NCI-H2227 treated with DMSO at 0.1 percent for 48 hours (cell line): ENCODE measurements at regions not wholly inside any gene's neighbourhood (a gene's known extent, or its start where the extent isn't known, plus 50 kb on each side); places are given as distances from the start of the nearest gene placed in this dataset.

ENCODE experiments used
- DNase-seq: peaks from one replicate; lab custom pipeline; 2025; lab: John Stamatoyannopoulos, UW

DNA sequence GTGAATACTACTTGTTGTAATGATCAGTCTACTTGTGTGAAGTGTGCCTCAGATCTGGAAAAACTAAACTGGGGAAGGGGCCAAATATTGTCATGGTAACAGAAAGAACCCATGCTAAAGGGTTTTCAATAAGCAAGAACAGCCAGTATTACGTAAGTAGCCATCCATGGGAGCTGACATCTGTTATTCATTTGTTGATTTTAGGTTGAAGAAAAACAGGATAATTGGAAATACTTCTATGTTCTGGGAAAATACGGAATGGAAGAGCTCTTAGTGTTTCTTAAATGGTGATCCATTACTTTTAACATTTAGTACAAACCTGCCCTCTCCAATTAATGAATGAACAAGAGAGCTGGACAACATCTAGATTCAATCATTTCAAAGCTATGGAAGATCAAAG is 485.8 kb downstream of the NTRK2 start:
- no peak for DNase-seq

- DNase-seq = no peak
Observed at GRCh38 chr9:85151741-85152140, 482.2 kb downstream of the NTRK2 start.

- DNase-seq = no peak
Observed at GRCh38 chr9:85151162-85151561, 481.6 kb downstream of the NTRK2 start.

- no peak for DNase-seq
Observed at GRCh38 chr9:85147046-85147640, 477.6 kb downstream of the NTRK2 start.

DNA sequence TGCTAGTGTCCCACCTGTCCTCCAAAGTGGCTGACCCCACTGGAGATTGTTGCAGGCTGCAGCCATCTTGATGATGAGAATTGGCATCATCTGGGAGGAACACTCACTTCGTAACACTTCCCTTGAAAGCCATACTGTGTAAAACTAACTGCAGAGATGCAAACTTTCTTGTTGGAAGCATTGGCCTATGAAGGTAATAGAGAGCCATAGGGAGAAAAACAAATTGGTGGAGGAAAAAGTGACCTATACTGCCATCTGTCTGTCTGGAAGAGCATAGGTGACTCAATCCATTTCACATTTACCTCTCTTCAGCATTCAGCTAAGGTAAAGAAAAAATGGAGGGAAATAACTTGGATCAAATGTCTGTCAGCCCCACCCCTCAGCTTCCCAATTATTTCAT is 473.4 kb downstream of the NTRK2 start:
- no peak for DNase-seq

GRCh38 chr9:85142496-85142911 is 473.0 kb downstream of the NTRK2 start:
- no peak for DNase-seq

GRCh38 chr9:85137696-85138095 is 468.2 kb downstream of the NTRK2 start:
- DNase-seq = no peak

- no peak for DNase-seq
Observed at GRCh38 chr9:85136987-85137386, 467.5 kb downstream of the NTRK2 start.

DNA sequence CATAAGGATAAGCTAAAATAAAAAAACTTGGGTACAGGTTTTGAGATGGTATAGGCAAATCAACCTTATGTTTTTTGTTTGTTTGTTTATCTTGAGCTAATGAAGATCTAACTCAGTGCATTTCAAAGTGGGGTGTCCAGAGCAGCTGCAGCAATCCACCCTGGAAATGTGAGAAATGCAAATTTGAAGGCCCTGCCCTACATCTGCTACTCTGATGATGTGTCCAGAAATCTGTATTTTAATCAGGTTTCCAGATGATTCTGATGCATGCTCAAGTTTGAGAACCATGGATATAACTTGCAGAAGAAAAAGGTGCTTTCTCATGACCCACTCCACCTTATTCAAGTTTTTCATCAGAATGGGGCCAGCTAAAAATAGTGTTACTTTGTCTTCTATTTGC is 467.0 kb downstream of the NTRK2 start:
- DNase-seq = no peak

- no peak for DNase-seq
Observed at GRCh38 chr9:85130764-85131163, 461.2 kb downstream of the NTRK2 start.

- DNase-seq = no peak
Observed at GRCh38 chr9:85130260-85130659, 460.7 kb downstream of the NTRK2 start.

GRCh38 chr9:85129514-85129913 is 460.0 kb downstream of the NTRK2 start:
- no peak for DNase-seq

DNA sequence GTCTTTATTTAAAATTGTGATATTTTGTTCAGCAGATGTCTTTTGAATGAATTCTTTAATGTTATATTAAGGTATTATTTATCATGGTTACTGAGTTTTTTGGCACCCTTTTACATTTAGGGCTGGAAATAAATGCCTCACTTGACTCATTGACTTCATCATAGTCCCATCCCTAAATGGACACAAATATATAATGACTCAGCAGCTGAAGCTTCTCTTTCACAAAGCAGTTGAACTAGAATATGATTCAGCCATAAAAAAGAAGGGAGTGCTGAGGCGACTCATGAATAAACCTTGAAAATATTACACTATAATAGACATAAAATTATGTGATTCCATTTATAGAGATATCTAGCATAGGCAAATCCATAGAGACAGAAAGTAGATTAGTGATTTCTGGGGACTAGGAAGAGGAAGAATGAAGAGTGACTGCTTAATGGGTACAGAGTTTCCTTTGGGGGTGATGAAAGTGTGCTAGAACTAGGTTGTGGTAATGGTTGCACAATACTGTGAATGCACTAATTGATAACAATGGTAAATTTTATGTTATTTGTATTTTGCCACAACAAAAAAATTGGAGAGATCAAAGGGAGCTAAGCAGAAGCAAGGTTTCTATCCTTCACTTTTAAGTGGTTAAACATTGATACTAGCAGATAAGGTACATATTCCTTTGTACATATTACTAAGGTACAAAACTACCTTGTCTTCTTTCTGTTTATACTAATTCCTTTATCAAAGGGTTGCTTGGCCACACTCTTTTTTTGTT is 449.6 kb downstream of the NTRK2 start:
- DNase-seq = no peak

- DNase-seq = no peak
Observed at GRCh38 chr9:85117831-85118230, 448.3 kb downstream of the NTRK2 start.

GRCh38 chr9:85115473-85115872 is 445.9 kb downstream of the NTRK2 start:
- no peak for DNase-seq

DNA sequence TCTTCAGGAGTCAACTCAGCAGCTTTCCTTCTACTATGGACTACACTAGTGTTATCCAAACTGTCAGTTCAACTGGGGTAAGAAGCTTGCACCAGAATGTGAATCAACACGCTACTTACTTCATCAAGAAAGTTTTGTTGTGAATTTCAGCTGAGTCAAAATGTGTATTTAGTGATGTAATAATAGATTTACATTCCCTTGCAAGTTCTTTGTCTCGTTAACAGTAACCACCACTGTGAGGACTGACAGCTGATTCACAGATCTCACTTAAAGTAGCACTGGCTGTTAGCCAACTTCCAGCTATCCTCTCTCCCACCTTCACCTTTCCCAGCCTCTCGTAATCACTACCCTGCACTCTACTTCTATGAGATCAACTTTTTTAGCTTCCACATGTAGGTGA is 445.3 kb downstream of the NTRK2 start:
- DNase-seq = no peak

DNA sequence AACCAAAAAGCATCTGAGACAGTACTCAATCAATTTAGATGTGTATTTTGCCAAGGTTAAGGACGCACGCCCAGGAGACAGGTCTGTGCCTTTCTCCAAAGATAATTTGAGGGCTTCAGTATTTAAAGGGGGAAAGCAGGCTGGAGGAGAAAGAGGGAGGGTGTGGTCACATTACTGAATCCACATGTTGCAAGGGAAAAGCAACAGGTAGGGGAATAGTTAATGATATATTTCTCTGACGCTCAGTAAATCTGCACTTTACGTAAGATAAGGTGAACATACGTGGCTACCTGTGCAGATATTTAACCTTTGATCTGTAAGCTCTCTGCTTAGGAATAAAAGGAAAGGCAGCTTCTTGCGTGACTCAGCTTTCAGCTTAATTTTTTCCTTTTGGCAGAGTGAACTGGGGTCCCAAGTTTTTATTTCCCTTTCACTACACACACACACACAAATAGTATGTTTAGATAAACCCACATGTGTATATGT is 443.4 kb downstream of the NTRK2 start:
- no peak for DNase-seq

- DNase-seq = no peak
Observed at GRCh38 chr9:85112391-85112790, 442.9 kb downstream of the NTRK2 start.

DNA sequence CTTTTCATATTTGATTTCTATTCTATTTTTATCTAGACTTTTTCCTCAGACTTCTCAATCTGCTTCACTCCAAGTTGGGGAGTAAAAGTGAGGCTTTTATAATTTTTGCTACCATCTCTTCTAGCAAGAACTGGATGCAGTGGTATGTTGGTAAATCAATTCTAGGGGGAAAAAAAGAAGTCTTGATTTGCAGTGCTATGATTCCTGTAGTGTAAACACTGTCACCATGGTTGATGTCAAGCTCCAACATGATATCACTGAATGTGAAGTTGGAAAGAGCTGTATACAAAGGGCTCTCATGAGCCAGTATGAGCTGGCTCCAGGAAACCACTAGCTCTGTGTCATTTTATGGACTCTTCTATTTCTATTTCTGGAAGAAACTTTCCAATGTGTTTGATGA is 439.2 kb downstream of the NTRK2 start:
- DNase-seq = no peak

DNA sequence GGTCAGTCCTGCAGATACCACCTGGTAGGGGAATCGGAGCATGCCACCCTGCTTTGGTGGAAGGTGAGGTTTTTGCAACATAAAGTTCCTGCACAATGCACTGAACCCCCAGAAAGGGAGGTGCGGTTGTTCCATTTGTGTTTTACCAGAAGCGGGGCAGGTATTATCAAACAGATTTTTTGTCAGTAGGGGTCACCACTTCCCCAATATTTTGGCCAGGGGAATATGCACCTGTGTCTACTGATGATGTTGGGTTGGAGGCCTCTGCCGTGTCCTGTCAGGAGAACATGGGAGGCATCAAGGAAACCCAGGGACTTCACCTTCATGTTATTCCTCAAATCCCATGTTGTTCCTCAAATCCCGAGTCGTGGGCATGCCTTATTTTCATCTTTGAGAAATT is 438.7 kb downstream of the NTRK2 start:
- DNase-seq = no peak

- no peak for DNase-seq
Observed at GRCh38 chr9:85089188-85089969, 419.9 kb downstream of the NTRK2 start.

- DNase-seq = no peak
Observed at GRCh38 chr9:85081963-85082362, 412.4 kb downstream of the NTRK2 start.

- DNase-seq = no peak
Observed at GRCh38 chr9:85079349-85079748, 409.8 kb downstream of the NTRK2 start.
